K562 (cell line): ENCODE measurements at regions not wholly inside any gene's neighbourhood (a gene's known extent, or its start where the extent isn't known, plus 50 kb on each side); places are given as distances from the start of the nearest gene placed in this dataset.

Experiments
- ATAC-seq: fragments of 200-7000 bp; cut with Tn5 transposase; 3 replicates; pipeline ENCODE4 v1.9.1; 2020; ENCODE audit warnings: moderate library complexity
- BruUV-seq: library from RNA; stranded (reverse); fragments of 400-500 nt; replicated peaks from 2 replicates; lab custom pipeline; 2021; lab: Mats Ljungman, UMichigan
- CTCF ChIA-PET: fragments of 300-600 bp; formaldehyde crosslinking; extraction: SDS; loops from one replicate; lab custom pipeline; 2021; ENCODE audit warnings: low intra/inter-chr PET ratio; lab: Yijun Ruan, JAX
- POLR2A ChIA-PET: fragments of 300-600, 350-650 bp; sonication (Branson Sonifier 250); formaldehyde crosslinking; extraction: SDS; loops from one replicate; lab custom pipeline; 2021; ENCODE audit warnings: antibody characterized with exemption, inconsistent platforms; lab: Yijun Ruan, JAX
- DNase-seq, 4 experiments: peaks; one replicate each; pipeline versions ENCODE4 v3.0.0 to v3.0.0-alpha.2; 2011 to 2018; ENCODE audit warnings: low spot score in 3 of 4, mixed read lengths in 3 of 4; ENCODE audit errors: extremely low read depth in 1 of 4
- FAIRE-seq: peaks from 2 replicates; lab custom pipeline; 2011; peaks lifted over from hg19 to GRCh38; lab: Jason Lieb, UNC
- H2AFZ ChIP-seq: 2 replicates; pipeline ENCODE4 v1.6.0; 2011; ENCODE audit warnings: low read depth, low read length, control low read depth, inconsistent platforms
- H3K27ac ChIP-seq: fragments of 200-600 bp; 3 replicates; pipeline ENCODE4 v1.8.0; 2011; ENCODE audit warnings: low read depth, mild to moderate bottlenecking, control low read depth, inconsistent platforms, low read length, moderate library complexity, mixed read lengths; ENCODE audit errors: extremely low read depth
- H3K27me3 ChIP-seq, 2 experiments: fragments of 300-600 bp in 1 of 2; 2 replicates in 1 of 2; 3 replicates in 1 of 2; pipeline versions ENCODE4 v1.6.0 to v1.8.0; 2011; ENCODE audit warnings: inconsistent platforms in 2 of 2, low read length in 2 of 2, mild to moderate bottlenecking in 1 of 2, mixed read lengths in 1 of 2, moderate library complexity in 1 of 2; ENCODE audit not compliant: control insufficient read depth in 2 of 2, insufficient read depth in 2 of 2
- H3K36me3 ChIP-seq: fragments of 300-600 bp; 3 replicates; pipeline ENCODE4 v1.8.0; 2011; ENCODE audit warnings: mild to moderate bottlenecking, low read length, inconsistent platforms; ENCODE audit not compliant: control insufficient read depth, insufficient read depth
- H3K4me1 ChIP-seq, 2 experiments: fragments of 200-600 bp in 1 of 2; replicated peaks in 1 of 2; 2 replicates in 1 of 2; 3 replicates in 1 of 2; pipeline versions ENCODE4 v1.5.1 to v1.8.0; 2011; ENCODE audit warnings: inconsistent platforms in 2 of 2, low read length in 2 of 2, mild to moderate bottlenecking in 1 of 2, mixed read lengths in 1 of 2, moderate library complexity in 1 of 2; ENCODE audit not compliant: control insufficient read depth in 2 of 2, insufficient read depth in 2 of 2
- H3K4me2 ChIP-seq: 2 replicates; pipeline ENCODE4 v1.6.1; 2011; ENCODE audit warnings: low read length, control low read depth, inconsistent platforms, mixed read lengths; ENCODE audit not compliant: insufficient read depth
- H3K4me3 ChIP-seq: fragments of 200-600 bp; sonication (generic), shearing (Covaris generic); 2 replicates; pipeline ENCODE4 v1.5.1; 2016; ENCODE audit warnings: control low read depth, inconsistent platforms
- H3K79me2 ChIP-seq: fragments of 200-600 bp; 3 replicates; pipeline ENCODE4 v1.8.0; 2011; ENCODE audit warnings: low read length, inconsistent platforms; ENCODE audit not compliant: control insufficient read depth, insufficient read depth
- H3K9ac ChIP-seq, 2 experiments: 2 replicates each; pipeline versions ENCODE4 v1.6.0 to v1.6.1; 2011; ENCODE audit warnings: low read depth in 2 of 2, low read length in 2 of 2, control low read depth in 1 of 2, inconsistent platforms in 1 of 2, mild to moderate bottlenecking in 1 of 2, mixed read lengths in 1 of 2; ENCODE audit not compliant: insufficient read depth in 1 of 2
- H3K9me1 ChIP-seq: one replicate; pipeline ENCODE4 v1.6.0; 2011; ENCODE audit warnings: inconsistent platforms, mild to moderate bottlenecking, low read length, moderate library complexity; ENCODE audit not compliant: control insufficient read depth, insufficient read depth
- H3K9me3 ChIP-seq: replicated peaks from 2 replicates; pipeline ENCODE4 v1.5.1; 2011; ENCODE audit warnings: low read depth, low read length, inconsistent platforms; ENCODE audit not compliant: control insufficient read depth, insufficient read depth
- H4K20me1 ChIP-seq: replicated peaks from 2 replicates; pipeline ENCODE4 v1.6.1; 2011; ENCODE audit warnings: low read length, inconsistent platforms, mixed read lengths; ENCODE audit not compliant: control insufficient read depth, insufficient read depth
- CBFA2T2 ChIP-seq: fragments of 450-650 bp; conservative IDR thresholded peaks from 2 replicates; pipeline ENCODE4 v1.6.1; 2017; ENCODE audit warnings: mild to moderate bottlenecking
- FOXA1 ChIP-seq: fragments of 450-650 bp; IDR thresholded peaks from 2 replicates; pipeline ENCODE4 v1.6.1; 2016; ENCODE audit warnings: mild to moderate bottlenecking, borderline replicate concordance
- GABPA ChIP-seq: fragments of 200-800 bp; sonication (Bioruptor generic); conservative IDR thresholded peaks from 2 replicates; pipeline ENCODE4 v1.6.1; 2016; ENCODE audit warnings: low read depth, missing genetic modification characterization, missing compliant biosample characterization
- HLTF ChIP-seq: fragments of 450-650 bp; IDR thresholded peaks from 2 replicates; pipeline ENCODE4 v1.6.1; 2016
- MBD2 ChIP-seq: sonication (generic); IDR thresholded peaks from 2 replicates; pipeline ENCODE4 v1.6.1; 2016; ENCODE audit warnings: low read depth, borderline replicate concordance
- NCOA4 ChIP-seq: fragments of 450-650 bp; IDR thresholded peaks from 2 replicates; pipeline ENCODE4 v1.6.1; 2018; ENCODE audit warnings: mild to moderate bottlenecking; ENCODE audit not compliant: partially characterized antibody
- NELFE ChIP-seq: IDR thresholded peaks from 2 replicates; pipeline ENCODE4 v1.6.1; 2011; ENCODE audit warnings: mild to moderate bottlenecking; ENCODE audit not compliant: insufficient read depth, insufficient read length
- PTBP1 ChIP-seq: fragments of 200-400 bp; formaldehyde crosslinking; IDR thresholded peaks from 2 replicates; pipeline ENCODE4 v1.6.1; 2017; ENCODE audit warnings: low read depth, low read length
- RAD51 ChIP-seq: fragments of 450-650 bp; IDR thresholded peaks from 2 replicates; pipeline ENCODE4 v1.7.1; 2016; ENCODE audit warnings: low read depth, mild to moderate bottlenecking, borderline replicate concordance
- RBM15 ChIP-seq: fragments of 200-400 bp; formaldehyde crosslinking; IDR thresholded peaks from 2 replicates; pipeline ENCODE4 v1.6.1; 2018; ENCODE audit warnings: mild to moderate bottlenecking, low read length, moderate library complexity; ENCODE audit not compliant: insufficient read depth
- RBM25 ChIP-seq: fragments of 200-400 bp; formaldehyde crosslinking; IDR thresholded peaks from 2 replicates; pipeline ENCODE4 v1.6.1; 2018; ENCODE audit warnings: low read length, low read depth, moderate library complexity; ENCODE audit not compliant: severe bottlenecking
- RREB1 ChIP-seq: fragments of 250-450 bp; sonication (Bioruptor Pico); IDR thresholded peaks from 2 replicates; pipeline ENCODE4 v1.4.0; 2020
- SMAD1 ChIP-seq: fragments of 150-350 bp; IDR thresholded peaks from 2 replicates; pipeline ENCODE4 v1.6.1; 2014; ENCODE audit warnings: low read length, low read depth; ENCODE audit not compliant: partially characterized antibody
- STAT5B ChIP-seq: fragments of 250-450 bp; sonication (Bioruptor Pico); IDR thresholded peaks from 2 replicates; pipeline ENCODE4 v1.8.0; 2021; ENCODE audit warnings: mild to moderate bottlenecking, inconsistent platforms
- ZBTB34 ChIP-seq: fragments of 250-450 bp; sonication (Bioruptor Pico); IDR thresholded peaks from 2 replicates; pipeline ENCODE4 v1.8.0; 2021; ENCODE audit warnings: mild to moderate bottlenecking, moderate library complexity
- ZFPM2 ChIP-seq: fragments of 250-450 bp; sonication (Bioruptor Pico); IDR thresholded peaks from 2 replicates; pipeline ENCODE4 v1.5.1; 2022; ENCODE audit warnings: mild to moderate bottlenecking
- ZNF583 ChIP-seq: fragments of 250-450 bp; sonication (Bioruptor Pico); IDR thresholded peaks from 2 replicates; pipeline ENCODE4 v1.4.0; 2020
- in situ Hi-C: fragments of 300-500 bp; cut with MboI; formaldehyde crosslinking; loops from 4 replicates; pipeline ENCODE4 v1.15.0; 2018; ENCODE audit warnings: inconsistent platforms, mixed read lengths
- intact Hi-C: fragments of 100-400 bp; cut with micrococcal nuclease; formaldehyde crosslinking; loops from 2 replicates; pipeline ENCODE4 v1.14.2; 2022

- Histone ChIP-seq H3K27ac (no peak overlapping the region), H3K4me1 (no peaks in the 10 kb centered on the region), H4K20me1 (no peaks in the 10 kb centered on the region), H3K9ac (no peak overlapping the region), H3K36me3 (no peaks in the 10 kb centered on the region), H3K4me2 (no peak overlapping the region), H3K9me1 (no peaks in the 10 kb centered on the region), H3K27me3 (no peaks in the 10 kb centered on the region), H2AFZ (no peak overlapping the region), H3K79me2 (no peaks in the 10 kb centered on the region), H3K4me3 (no peak overlapping the region), H3K9me3 (no peaks in the 10 kb centered on the region)
- DNase-seq = no peak
- no peak for ATAC-seq
- FAIRE-seq = no peak
- intact Hi-C loops = no loop called here
- TF ChIP-seq STAT5B (CRISPR knock-in tag) = no peak
- no peak for TF ChIP-seq ZNF583 (CRISPR knock-in tag)
- TF ChIP-seq FOXA1 = no peak
- TF ChIP-seq RAD51 = no peak
- no peak for TF ChIP-seq CBFA2T2
- no peak for TF ChIP-seq RBM25
- TF ChIP-seq RREB1 (CRISPR knock-in tag) = no peak
- TF ChIP-seq NCOA4 = no peak
- TF ChIP-seq HLTF = no peak
- TF ChIP-seq PTBP1 = no peak
- TF ChIP-seq ZFPM2 (CRISPR knock-in tag) = no peak
- no peak for TF ChIP-seq NELFE
- TF ChIP-seq MBD2 = no peak
- TF ChIP-seq ZBTB34 (CRISPR knock-in tag) = no peak
- no peak for TF ChIP-seq SMAD1
- TF ChIP-seq GABPA = no peak
- no peak for TF ChIP-seq RBM15
- BruUV-seq = no TSS peak
- in situ Hi-C loops = no loop called here
- POLR2A ChIA-PET = interaction anchor here (0.7 kb wide), 1 partner anchor 276 kb away, joined by 3 read pairs; no protein-coding TSS in a partner anchor
- CTCF ChIA-PET = no interaction called here
These were observed 127.8 kb upstream of the PARP11 start for GRCh38 chr12:4001031-4001430.
